Coronary artery (tissue), 2 donors: ENCODE measurements at regions not wholly inside any gene's neighbourhood (a gene's known extent, or its start where the extent isn't known, plus 50 kb on each side); places are given as distances from the start of the nearest gene placed in this dataset.

Experiments used
- DNase-seq: peaks from one replicate; pipeline ENCODE4 v3.0.0-alpha.2; 2017; ENCODE audit warnings: low spot score
- H3K27ac ChIP-seq, 2 donors: fragments of 200-600 bp; sonication (generic); one replicate each; pipeline ENCODE4 v1.5.1; 2016 to 2019
- H3K4me3 ChIP-seq: fragments of 200-600 bp; sonication (generic); 2 replicates; pipeline ENCODE4 v1.5.1; 2016; ENCODE audit warnings: mild to moderate bottlenecking, moderate library complexity
- TF ChIP-seq, protein P1 (sequence below): fragments of 200-600 bp; sonication (generic); IDR thresholded peaks from one replicate; pipeline ENCODE4 v1.5.1; 2019; ENCODE audit warnings: antibody characterized with exemption

- TF ChIP-seq, protein P1, sequence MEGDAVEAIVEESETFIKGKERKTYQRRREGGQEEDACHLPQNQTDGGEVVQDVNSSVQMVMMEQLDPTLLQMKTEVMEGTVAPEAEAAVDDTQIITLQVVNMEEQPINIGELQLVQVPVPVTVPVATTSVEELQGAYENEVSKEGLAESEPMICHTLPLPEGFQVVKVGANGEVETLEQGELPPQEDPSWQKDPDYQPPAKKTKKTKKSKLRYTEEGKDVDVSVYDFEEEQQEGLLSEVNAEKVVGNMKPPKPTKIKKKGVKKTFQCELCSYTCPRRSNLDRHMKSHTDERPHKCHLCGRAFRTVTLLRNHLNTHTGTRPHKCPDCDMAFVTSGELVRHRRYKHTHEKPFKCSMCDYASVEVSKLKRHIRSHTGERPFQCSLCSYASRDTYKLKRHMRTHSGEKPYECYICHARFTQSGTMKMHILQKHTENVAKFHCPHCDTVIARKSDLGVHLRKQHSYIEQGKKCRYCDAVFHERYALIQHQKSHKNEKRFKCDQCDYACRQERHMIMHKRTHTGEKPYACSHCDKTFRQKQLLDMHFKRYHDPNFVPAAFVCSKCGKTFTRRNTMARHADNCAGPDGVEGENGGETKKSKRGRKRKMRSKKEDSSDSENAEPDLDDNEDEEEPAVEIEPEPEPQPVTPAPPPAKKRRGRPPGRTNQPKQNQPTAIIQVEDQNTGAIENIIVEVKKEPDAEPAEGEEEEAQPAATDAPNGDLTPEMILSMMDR: no peak
- no peak for DNase-seq
- Histone ChIP-seq H3K27ac (no peak overlapping the region), H3K4me3 (no peak overlapping the region)
Measured at GRCh38 chr1:223445402-223445801, 52.2 kb downstream of the CCDC185 start.

GRCh38 chr1:223453902-223454301 is 60.7 kb downstream of the CCDC185 start:
- Histone ChIP-seq H3K27ac (no peak overlapping the region), H3K4me3 (no peak overlapping the region)
- TF ChIP-seq, protein P1: no peak
- no peak for DNase-seq

DNA sequence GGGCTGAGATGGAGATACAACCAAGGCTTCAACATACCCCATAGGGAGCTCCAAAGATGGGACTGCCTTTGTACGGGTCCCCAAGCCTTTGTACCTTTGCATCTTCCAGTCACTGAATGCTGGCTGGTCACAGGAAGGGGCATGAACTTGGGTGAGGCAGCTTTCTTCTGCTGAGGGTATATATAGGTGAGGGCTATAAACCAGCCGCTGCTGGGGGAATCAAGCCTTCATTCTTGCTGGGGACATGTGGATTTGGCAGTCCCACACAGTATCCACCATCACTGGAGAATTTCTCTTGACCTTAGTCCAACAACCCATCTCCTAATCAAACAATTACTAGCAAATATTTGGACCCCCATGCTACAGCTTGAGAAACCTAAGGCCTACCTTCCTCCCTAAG is 61.7 kb downstream of the CCDC185 start:
- no peak for DNase-seq
- TF ChIP-seq, protein P1: no peak

GRCh38 chr1:223455470-223455869 is 62.3 kb downstream of the CCDC185 start:
- no peak for DNase-seq
- no peak overlapping the region for H3K27ac ChIP-seq
- H3K4me3 ChIP-seq: no peak overlapping the region
- TF ChIP-seq, protein P1: no peak

More for the DNA sequence above, 61.7 kb downstream of the CCDC185 start:
- H3K4me3 ChIP-seq: no peak overlapping the region
- no peak overlapping the region for H3K27ac ChIP-seq

- Histone ChIP-seq H3K27ac (no peak overlapping the region), H3K4me3 (no peak overlapping the region)
- TF ChIP-seq, protein P1: no peak
- no peak for DNase-seq
Measured at GRCh38 chr1:223456747-223457146, 63.5 kb downstream of the CCDC185 start.

GRCh38 chr1:223460566-223461189 is 67.5 kb downstream of the CCDC185 start:
- Histone ChIP-seq H3K4me3 (no peak overlapping the region), H3K27ac (no peak overlapping the region)
- no peak for DNase-seq
- TF ChIP-seq, protein P1: no peak

DNA sequence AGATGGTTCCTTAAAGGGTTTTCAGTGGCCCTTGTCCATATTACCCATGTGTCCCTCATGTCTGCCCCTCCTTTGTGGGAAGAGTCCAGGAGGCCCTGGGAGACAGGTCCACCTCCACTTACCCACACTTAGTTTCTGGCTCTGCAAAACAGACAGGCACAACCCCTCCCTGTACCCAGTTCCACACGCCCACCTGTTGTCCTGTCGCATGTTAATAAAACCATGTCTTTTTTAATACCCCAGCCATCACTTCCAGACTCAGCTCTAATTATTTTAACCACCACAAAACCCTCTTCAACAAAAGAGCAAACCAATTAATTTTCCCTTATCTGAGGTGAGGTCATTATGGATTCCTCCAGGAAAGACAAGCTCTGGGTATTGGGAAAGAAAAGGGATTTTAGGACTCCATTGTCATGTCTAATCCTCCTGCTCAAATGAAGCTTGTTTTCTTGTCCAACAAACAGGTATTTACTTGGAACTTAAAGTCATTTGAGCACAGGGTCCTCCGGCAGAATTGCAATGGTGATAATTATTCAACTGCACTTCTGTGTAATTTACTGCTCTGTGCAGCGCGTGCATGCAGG is 68.9 kb downstream of the CCDC185 start:
- DNase-seq: no peak
- H3K27ac ChIP-seq: no peak overlapping the region

More for the DNA sequence above, 68.9 kb downstream of the CCDC185 start:
- no peak overlapping the region for H3K4me3 ChIP-seq
- TF ChIP-seq, protein P1: no peak
